GM18867 (cell line): ENCODE measurements at regions not wholly inside any gene's neighbourhood (a gene's known extent, or its start where the extent isn't known, plus 50 kb on each side); places are given as distances from the start of the nearest gene placed in this dataset.
A peak's percentile ranks its signal among the peaks of the same experiment; 100 is the strongest.
"Not testable (repeated sequence)": the region's sequence is repeated elsewhere in the genome, so short reads cannot be mapped to it uniquely, and the experiment has no call there.

ENCODE experiments used
- ATAC-seq: cut with Tn5 transposase; IDR thresholded peaks from one replicate; pipeline ENCODE4 v1.9.1; 2021; ENCODE audit warnings: mild to moderate bottlenecking, moderate library complexity; ENCODE audit not compliant: unreplicated experiment

DNA sequence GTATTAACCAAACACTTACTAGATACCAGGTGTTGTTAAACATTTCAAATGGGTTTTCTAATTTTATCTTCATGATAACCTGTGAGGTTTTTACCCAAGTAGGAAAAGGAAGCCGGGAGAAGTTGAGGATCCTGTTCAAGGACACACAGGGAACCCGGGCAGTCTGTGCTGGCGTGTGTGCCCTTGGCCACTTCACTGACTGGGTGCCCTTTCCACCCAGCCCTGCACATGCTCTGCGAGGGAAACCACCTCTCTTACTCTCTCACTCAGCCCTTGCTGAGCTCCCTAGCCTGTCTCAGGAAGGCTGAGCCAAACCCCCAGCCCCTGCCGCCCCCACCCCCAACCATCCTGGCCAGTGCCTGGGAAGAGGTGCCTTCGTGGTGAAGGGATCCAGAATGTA lies 51.8 kb downstream of the TEX44 start:
- no peak for ATAC-seq

DNA sequence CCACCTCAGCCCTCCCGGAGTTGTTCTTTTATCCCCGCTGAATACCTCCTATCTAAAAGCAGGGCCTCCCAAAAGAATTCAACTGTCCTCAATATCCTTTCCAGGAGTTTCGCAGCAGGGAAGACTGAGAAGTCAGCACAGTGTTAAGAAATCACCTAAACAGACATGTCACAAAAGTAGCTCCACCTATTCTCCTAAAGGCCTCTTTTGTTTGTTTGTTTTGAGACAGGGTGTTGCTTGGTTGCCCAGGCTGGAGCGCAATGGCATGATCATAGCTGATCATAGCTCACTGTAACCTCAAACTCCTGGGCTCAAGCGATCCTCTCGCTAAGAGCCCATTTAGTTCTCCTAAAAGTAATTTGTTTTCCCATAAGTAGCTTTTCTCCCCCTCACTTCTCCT lies 53.8 kb downstream of the TEX44 start:
- ATAC-seq = no peak

DNA sequence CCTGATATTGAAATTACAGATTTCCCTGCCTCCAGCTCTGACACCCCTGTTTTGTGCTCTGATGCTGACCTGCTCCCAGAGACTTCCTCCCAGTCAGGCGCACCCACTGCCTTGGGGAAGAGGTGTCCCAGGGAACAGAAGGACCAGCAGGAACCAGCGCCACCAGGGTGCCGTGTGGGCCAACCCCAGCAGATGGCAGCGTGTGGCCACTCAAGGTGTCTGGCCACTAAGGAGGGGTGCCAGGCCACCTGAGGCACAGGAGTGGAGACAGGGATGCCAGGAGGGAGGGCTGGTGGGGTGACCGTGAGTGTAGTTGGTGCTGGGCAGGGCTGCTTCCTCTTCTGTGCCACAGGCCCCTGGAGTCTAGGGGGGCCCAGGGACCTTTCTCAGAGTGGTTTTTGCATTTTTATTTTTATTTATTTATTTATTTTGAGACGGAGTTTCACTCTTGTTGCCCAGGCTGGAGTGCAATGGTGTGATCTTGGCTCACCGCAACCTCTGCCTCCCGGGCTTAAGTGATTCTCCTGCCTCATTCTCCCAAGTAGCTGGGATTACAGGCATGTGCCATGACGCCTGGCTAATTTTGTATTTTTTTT lies 56.0 kb downstream of the TEX44 start:
- ATAC-seq = peak; percentile 64

DNA sequence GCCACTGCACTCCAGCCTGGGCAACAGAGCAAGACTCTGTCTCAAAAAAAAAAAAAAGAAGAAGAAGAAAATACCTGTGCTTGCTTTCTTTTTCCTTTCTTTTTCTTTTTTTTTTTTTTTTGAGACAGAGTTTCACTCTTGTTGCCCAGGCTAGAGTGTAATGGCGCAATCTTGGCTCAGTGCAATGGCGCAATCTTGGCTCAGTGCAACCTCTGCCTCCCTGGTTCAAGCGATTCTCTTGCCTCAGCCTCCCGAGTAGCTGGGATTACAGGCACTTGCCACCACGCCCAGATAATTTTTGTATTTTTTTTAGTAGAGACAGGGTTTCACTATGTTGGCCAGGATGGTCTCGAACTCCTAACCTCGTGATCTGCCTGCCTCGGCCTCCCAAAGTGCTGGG lies 56.8 kb upstream of the PTMA start:
- ATAC-seq = not testable (repeated sequence)

DNA sequence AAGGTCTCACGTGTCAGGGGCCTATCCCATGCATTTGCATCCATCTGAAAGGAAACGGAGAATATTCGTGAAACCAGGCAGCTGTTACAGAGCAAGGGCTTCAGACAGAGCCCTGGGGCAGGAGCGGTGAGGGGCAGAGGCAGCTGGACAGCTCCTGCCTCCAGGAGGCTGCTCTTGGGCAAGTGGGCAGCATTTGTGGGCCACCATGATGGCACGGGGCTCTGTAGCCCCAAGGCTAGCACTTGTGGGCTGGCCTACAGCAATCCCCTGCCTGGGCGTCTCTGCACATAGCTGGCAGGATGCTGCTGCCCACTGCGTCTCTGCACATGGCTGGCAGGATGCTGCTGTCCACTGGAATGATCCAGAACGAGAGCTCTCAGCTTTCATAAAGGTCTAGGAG lies 52.8 kb upstream of the PTMA start:
- ATAC-seq = no peak

- no peak for ATAC-seq
Observed at GRCh38 chr2:231655894-231656293, 52.4 kb upstream of the PTMA start.
